ENCODE measurements at regions not wholly inside any gene's neighbourhood (a gene's known extent, or its start where the extent isn't known, plus 50 kb on each side); places are given as distances from the start of the nearest gene placed in this dataset.

DNA sequence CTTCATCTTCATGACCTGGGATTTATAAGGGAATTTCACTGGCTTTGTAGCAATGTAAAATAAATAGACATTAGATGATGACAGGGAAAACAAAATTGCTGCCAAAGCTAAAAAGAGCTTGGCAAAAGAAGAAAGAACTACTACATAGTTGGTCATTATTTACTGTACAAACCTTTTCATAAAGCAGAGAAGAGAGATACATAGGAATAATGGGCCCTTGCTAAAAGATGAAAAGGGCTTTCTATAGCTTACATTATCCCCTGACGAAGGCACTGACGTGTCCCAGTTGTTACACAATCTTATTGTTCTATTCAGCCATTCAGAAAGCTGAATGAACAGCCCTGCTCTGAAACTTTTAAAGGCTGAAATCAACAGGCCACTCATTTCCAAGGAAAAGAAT is 57.1 kb downstream of the ZC3H11B start:
- TF ChIP-seq CTCF (IDR thresholded peaks at IDR 0.05) = no peak
- TF ChIP-seq EZH2phosphoT487 (IDR thresholded peaks at IDR 0.05) = no peak

All from neural progenitor cell (in vitro differentiated cells).